ENCODE measurements at regions not wholly inside any gene's neighbourhood (a gene's known extent, or its start where the extent isn't known, plus 50 kb on each side); places are given as distances from the start of the nearest gene placed in this dataset.

GRCh38 chr10:52484206-52485065 lies 170.4 kb downstream of the DKK1 start:
- no peak overlapping the region for H3K4me3 ChIP-seq (ENCODE audit: low read depth, low read length)
- DNase-seq (ENCODE audit: low read depth): no peak
- TF ChIP-seq CTCF (IDR thresholded peaks at IDR 0.05; ENCODE audit: low read depth, low read length): no peak
- TF ChIP-seq POLR2A (IDR thresholded peaks at IDR 0.05; ENCODE audit: extremely low read depth, insufficient read length): no peak
- TF ChIP-seq MAX (IDR thresholded peaks at IDR 0.05; ENCODE audit: low read depth, low read length): no peak
- TF ChIP-seq MYC (IDR thresholded peaks at IDR 0.05; ENCODE audit: low read depth, low read length): no peak

DNA sequence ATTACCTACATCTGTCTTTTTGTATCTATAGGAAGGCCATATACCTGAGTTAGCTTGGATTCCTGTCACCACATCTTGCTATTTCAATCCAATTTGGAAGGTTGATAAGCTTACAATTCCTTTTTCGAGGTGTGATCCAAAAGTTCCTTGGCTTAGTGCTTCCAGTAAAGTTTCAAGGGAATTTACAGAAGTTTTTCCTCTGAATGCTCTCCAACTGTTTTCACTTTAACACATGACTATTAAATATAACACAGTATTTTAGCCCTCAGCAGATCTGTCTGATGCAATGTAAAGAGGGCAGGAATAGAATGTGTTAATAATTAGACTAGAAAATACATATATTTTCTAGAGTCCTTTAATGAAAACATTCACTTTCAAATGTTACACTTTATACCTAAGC lies 171.4 kb downstream of the DKK1 start:
- H3K4me3 ChIP-seq (ENCODE audit: low read depth, low read length): no peak overlapping the region
- DNase-seq (ENCODE audit: low read depth): no peak
- TF ChIP-seq CTCF (IDR thresholded peaks at IDR 0.05; ENCODE audit: low read depth, low read length) (no peak), POLR2A (IDR thresholded peaks at IDR 0.05; ENCODE audit: extremely low read depth, insufficient read length) (no peak), MYC (IDR thresholded peaks at IDR 0.05; ENCODE audit: low read depth, low read length) (no peak), MAX (IDR thresholded peaks at IDR 0.05; ENCODE audit: low read depth, low read length) (no peak)

DNA sequence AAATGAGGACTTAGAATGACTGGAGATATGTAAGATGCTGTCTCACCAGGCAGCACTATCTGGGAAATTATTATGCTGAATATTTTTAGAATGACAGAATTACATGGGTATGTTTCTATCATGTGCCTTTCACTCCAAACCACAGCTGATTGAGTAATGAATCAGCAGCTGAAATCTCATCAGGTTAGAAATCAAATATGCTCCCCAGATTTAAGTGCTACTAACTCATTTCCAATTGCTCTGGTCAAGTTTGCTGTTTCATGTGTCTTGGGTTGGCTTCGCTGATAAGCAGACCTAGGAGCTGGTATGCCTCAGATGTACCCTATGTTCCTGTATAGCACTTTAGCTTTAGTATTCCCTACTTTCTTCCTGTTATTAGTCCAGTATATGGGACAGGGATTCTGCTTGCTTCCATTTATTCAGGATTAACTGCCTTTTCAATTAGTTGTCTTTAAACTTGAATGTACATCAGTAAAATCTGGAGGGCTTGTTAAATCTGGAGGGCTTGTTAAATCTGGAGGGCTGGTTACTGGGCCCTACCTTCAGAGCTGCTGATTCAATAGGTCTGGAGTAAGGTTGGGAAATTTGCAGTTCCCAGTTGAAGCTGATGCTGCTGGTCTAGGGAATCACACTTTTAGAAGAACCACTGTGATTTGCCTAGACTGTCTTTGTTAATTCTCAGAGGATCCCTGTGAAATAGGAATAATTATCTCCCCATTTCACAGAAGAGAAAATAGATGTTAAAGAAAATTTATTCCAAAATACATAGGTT lies 172.9 kb downstream of the DKK1 start:
- no peak for TF ChIP-seq CTCF (IDR thresholded peaks at IDR 0.05; ENCODE audit: low read depth, low read length)
- TF ChIP-seq MAX (IDR thresholded peaks at IDR 0.05; ENCODE audit: low read depth, low read length): no peak
- no peak for TF ChIP-seq POLR2A (IDR thresholded peaks at IDR 0.05; ENCODE audit: extremely low read depth, insufficient read length)
- no peak for TF ChIP-seq MYC (IDR thresholded peaks at IDR 0.05; ENCODE audit: low read depth, low read length)
- no peak for DNase-seq (ENCODE audit: low read depth)
- no peak overlapping the region for H3K4me3 ChIP-seq (ENCODE audit: low read depth, low read length)

- DNase-seq (ENCODE audit: low read depth): peak; percentile 32
- peak; percentile 12 for TF ChIP-seq CTCF (IDR thresholded peaks at IDR 0.05; ENCODE audit: low read depth, low read length)
- no peak for TF ChIP-seq POLR2A (IDR thresholded peaks at IDR 0.05; ENCODE audit: extremely low read depth, insufficient read length)
- no peak for TF ChIP-seq MYC (IDR thresholded peaks at IDR 0.05; ENCODE audit: low read depth, low read length)
- no peak for TF ChIP-seq MAX (IDR thresholded peaks at IDR 0.05; ENCODE audit: low read depth, low read length)
Measured at GRCh38 chr10:52488606-52489485, 174.8 kb downstream of the DKK1 start.

DNA sequence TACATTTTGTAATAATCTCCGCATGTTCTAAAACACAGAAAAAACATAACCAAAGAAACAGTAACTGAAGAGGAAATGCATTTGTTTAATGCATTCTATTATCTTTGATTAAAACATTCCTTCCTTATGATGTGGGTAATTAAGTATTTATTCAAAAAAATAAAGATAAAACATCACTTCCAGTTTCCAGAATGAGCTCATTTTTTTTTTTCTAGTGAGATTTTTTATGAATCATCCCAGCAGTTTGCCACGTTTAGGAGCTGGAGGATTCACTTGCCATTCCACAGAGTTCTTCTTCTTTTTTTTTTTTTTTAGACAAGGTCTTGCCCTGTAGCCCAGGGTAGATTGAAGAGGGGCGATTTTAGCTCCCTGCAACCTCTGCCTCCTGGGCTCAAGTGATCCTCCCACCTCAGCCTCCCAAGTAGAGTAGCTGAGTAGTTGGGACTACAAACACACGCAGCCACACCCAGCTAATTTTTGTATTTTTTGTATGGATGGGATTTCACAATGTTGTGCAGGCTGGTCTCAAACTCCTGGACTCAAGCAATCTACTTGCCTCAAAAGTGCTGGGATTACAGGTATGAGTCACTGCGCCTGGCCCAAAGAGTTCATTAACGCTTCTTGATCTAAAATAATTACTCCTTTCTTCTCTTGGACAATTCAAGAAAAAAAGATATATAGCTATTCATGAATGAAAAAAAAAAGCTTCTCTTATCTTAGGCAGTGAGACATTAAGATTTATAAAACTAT lies 177.3 kb downstream of the DKK1 start:
- no peak for TF ChIP-seq MAX (IDR thresholded peaks at IDR 0.05; ENCODE audit: low read depth, low read length)
- no peak for TF ChIP-seq POLR2A (IDR thresholded peaks at IDR 0.05; ENCODE audit: extremely low read depth, insufficient read length)
- TF ChIP-seq CTCF (IDR thresholded peaks at IDR 0.05; ENCODE audit: low read depth, low read length): no peak
- TF ChIP-seq MYC (IDR thresholded peaks at IDR 0.05; ENCODE audit: low read depth, low read length): no peak
- no peak overlapping the region for H3K4me3 ChIP-seq (ENCODE audit: low read depth, low read length)
- no peak for DNase-seq (ENCODE audit: low read depth)

More at GRCh38 chr10:52488606-52489485, 174.8 kb downstream of the DKK1 start:
- no peak overlapping the region for H3K4me3 ChIP-seq (ENCODE audit: low read depth, low read length)

All from NB4 (cell line).